MM.1S (cell line): ENCODE measurements at regions not wholly inside any gene's neighbourhood (a gene's known extent, or its start where the extent isn't known, plus 50 kb on each side); places are given as distances from the start of the nearest gene placed in this dataset.

ENCODE experiments used
- EZH2 ChIP-seq: fragments of 300-600 bp; sonication (generic); optimal IDR thresholded peaks from 2 replicates; pipeline ENCODE3; 2017; ENCODE audit warnings: low read depth, mild to moderate bottlenecking, antibody characterized with exemption, low read length, mixed read lengths
- TF ChIP-seq, protein P1 (sequence below): fragments of 300-600 bp; sonication (generic); IDR thresholded peaks from 2 replicates; pipeline ENCODE4 v1.5.1; 2016; ENCODE audit warnings: antibody characterized with exemption, low read length, mixed read lengths

DNA sequence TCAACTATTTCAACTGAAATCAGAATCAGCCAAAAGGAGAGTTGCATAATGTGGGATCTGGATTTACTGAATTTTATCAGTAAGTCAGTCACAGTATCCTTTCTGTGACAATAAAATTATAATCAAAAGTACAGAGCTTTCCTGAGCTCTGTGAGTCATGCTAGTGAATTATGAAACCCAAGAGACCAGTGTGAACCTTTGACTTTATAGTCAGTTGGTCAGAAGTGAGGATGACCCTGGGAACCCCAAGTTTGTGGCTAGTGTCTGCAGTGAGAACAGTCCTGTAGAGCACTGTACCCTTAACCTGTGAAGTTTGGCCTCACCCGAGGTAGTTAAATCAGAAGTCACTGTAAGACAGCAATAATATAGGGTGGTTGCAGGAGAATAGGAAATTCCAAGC is 381.7 kb downstream of the CDH19 start:
- TF ChIP-seq, protein P1, sequence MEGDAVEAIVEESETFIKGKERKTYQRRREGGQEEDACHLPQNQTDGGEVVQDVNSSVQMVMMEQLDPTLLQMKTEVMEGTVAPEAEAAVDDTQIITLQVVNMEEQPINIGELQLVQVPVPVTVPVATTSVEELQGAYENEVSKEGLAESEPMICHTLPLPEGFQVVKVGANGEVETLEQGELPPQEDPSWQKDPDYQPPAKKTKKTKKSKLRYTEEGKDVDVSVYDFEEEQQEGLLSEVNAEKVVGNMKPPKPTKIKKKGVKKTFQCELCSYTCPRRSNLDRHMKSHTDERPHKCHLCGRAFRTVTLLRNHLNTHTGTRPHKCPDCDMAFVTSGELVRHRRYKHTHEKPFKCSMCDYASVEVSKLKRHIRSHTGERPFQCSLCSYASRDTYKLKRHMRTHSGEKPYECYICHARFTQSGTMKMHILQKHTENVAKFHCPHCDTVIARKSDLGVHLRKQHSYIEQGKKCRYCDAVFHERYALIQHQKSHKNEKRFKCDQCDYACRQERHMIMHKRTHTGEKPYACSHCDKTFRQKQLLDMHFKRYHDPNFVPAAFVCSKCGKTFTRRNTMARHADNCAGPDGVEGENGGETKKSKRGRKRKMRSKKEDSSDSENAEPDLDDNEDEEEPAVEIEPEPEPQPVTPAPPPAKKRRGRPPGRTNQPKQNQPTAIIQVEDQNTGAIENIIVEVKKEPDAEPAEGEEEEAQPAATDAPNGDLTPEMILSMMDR: no peak
- TF ChIP-seq EZH2: no peak
